ENCODE measurements at regions not wholly inside any gene's neighbourhood (a gene's known extent, or its start where the extent isn't known, plus 50 kb on each side); places are given as distances from the start of the nearest gene placed in this dataset.

GRCh38 chr13:73635166-73635787 is 498.9 kb downstream of the KLF12 start:
- H3K27me3 ChIP-seq (replicated peaks; ENCODE audit: control insufficient read depth, insufficient read depth, low read length) = no peaks in the 10 kb centered on the region
- no peaks in the 10 kb centered on the region for H3K36me3 ChIP-seq (ENCODE audit: control insufficient read depth, insufficient read depth, low read length)
- H3K4me3 ChIP-seq (replicated peaks; ENCODE audit: low read depth, low read length) = no peak overlapping the region
- no peak for DNase-seq (ENCODE audit: extremely low read depth, insufficient read length)
- TF ChIP-seq CTCF (IDR thresholded peaks at IDR 0.05; ENCODE audit: insufficient read depth, low read length, poor library complexity, severe bottlenecking) = no peak

GRCh38 chr13:73633817-73634460 is 500.3 kb downstream of the KLF12 start:
- H3K27me3 ChIP-seq (replicated peaks; ENCODE audit: control insufficient read depth, insufficient read depth, low read length) = no peaks in the 10 kb centered on the region

GRCh38 chr13:73631411-73631810 is 502.8 kb downstream of the KLF12 start:
- TF ChIP-seq CTCF (IDR thresholded peaks at IDR 0.05; ENCODE audit: insufficient read depth, low read length, poor library complexity, severe bottlenecking) = no peak
- H3K27me3 ChIP-seq (replicated peaks; ENCODE audit: control insufficient read depth, insufficient read depth, low read length) = no peaks in the 10 kb centered on the region
- no peak for DNase-seq (ENCODE audit: extremely low read depth, insufficient read length)
- no peaks in the 10 kb centered on the region for H3K36me3 ChIP-seq (ENCODE audit: control insufficient read depth, insufficient read depth, low read length)
- H3K4me3 ChIP-seq (replicated peaks; ENCODE audit: low read depth, low read length) = no peak overlapping the region

More at GRCh38 chr13:73633817-73634460, 500.3 kb downstream of the KLF12 start:
- Histone ChIP-seq H3K4me3 (replicated peaks; ENCODE audit: low read depth, low read length) (no peak overlapping the region), H3K36me3 (ENCODE audit: control insufficient read depth, insufficient read depth, low read length) (no peaks in the 10 kb centered on the region)
- no peak for DNase-seq (ENCODE audit: extremely low read depth, insufficient read length)
- no peak for TF ChIP-seq CTCF (IDR thresholded peaks at IDR 0.05; ENCODE audit: insufficient read depth, low read length, poor library complexity, severe bottlenecking)

- no peak overlapping the region for H3K4me3 ChIP-seq (replicated peaks; ENCODE audit: low read depth, low read length)
- DNase-seq (ENCODE audit: extremely low read depth, insufficient read length) = no peak
- H3K27me3 ChIP-seq (replicated peaks; ENCODE audit: control insufficient read depth, insufficient read depth, low read length) = no peaks in the 10 kb centered on the region
- no peaks in the 10 kb centered on the region for H3K36me3 ChIP-seq (ENCODE audit: control insufficient read depth, insufficient read depth, low read length)
- TF ChIP-seq CTCF (IDR thresholded peaks at IDR 0.05; ENCODE audit: insufficient read depth, low read length, poor library complexity, severe bottlenecking) = no peak
Measured at GRCh38 chr13:73625562-73626339, 508.5 kb downstream of the KLF12 start.

GRCh38 chr13:73623281-73623680 is 510.9 kb downstream of the KLF12 start:
- Histone ChIP-seq H3K4me3 (replicated peaks; ENCODE audit: low read depth, low read length) (no peak overlapping the region), H3K27me3 (replicated peaks; ENCODE audit: control insufficient read depth, insufficient read depth, low read length) (no peaks in the 10 kb centered on the region), H3K36me3 (ENCODE audit: control insufficient read depth, insufficient read depth, low read length) (no peaks in the 10 kb centered on the region)
- DNase-seq (ENCODE audit: extremely low read depth, insufficient read length) = no peak
- TF ChIP-seq CTCF (IDR thresholded peaks at IDR 0.05; ENCODE audit: insufficient read depth, low read length, poor library complexity, severe bottlenecking) = no peak
